Activated CD4-positive, alpha-beta T cell treated with anti-CD3 and anti-CD28 coated beads for 24 hours (primary cell): ENCODE measurements at regions not wholly inside any gene's neighbourhood (a gene's known extent, or its start where the extent isn't known, plus 50 kb on each side); places are given as distances from the start of the nearest gene placed in this dataset.

ENCODE experiments used
- DNase-seq, 2 donors: peaks; one replicate each; pipeline ENCODE4 v3.0.0-alpha.2; 2020; ENCODE audit warnings: low read depth in 2 of 2

- DNase-seq = no peak
These were observed 1166.8 kb downstream of the ADGRL3 start for GRCh38 chr4:62366939-62367338.

GRCh38 chr4:62360156-62360545, 1160.0 kb downstream of the ADGRL3 start:
- no peak for DNase-seq

GRCh38 chr4:62359441-62360155, 1159.5 kb downstream of the ADGRL3 start:
- no peak for DNase-seq

GRCh38 chr4:62344915-62345314, 1144.8 kb downstream of the ADGRL3 start:
- DNase-seq = no peak

- no peak for DNase-seq
These were observed 1144.3 kb downstream of the ADGRL3 start for GRCh38 chr4:62344474-62344873.

GRCh38 chr4:62342346-62342745, 1142.2 kb downstream of the ADGRL3 start:
- no peak for DNase-seq

- DNase-seq = no peak
These were observed 1128.4 kb downstream of the ADGRL3 start for GRCh38 chr4:62328526-62328925.

GRCh38 chr4:62327612-62328297, 1127.6 kb downstream of the ADGRL3 start:
- no peak for DNase-seq

- DNase-seq = no peak
These were observed 1124.1 kb downstream of the ADGRL3 start for GRCh38 chr4:62324215-62324614.

GRCh38 chr4:62320612-62321011, 1120.5 kb downstream of the ADGRL3 start:
- DNase-seq = no peak

- DNase-seq = no peak
These were observed 1102.6 kb downstream of the ADGRL3 start for GRCh38 chr4:62302710-62303109.

GRCh38 chr4:62301500-62301899, 1101.4 kb downstream of the ADGRL3 start:
- DNase-seq = no peak

- DNase-seq = no peak
These were observed 1093.4 kb downstream of the ADGRL3 start for GRCh38 chr4:62293551-62293950.

- DNase-seq = no peak
These were observed 1092.8 kb downstream of the ADGRL3 start for GRCh38 chr4:62292911-62293310.

- no peak for DNase-seq
These were observed 1088.8 kb downstream of the ADGRL3 start for GRCh38 chr4:62288808-62289541.

GRCh38 chr4:62285026-62285425, 1084.9 kb downstream of the ADGRL3 start:
- no peak for DNase-seq

- DNase-seq = no peak
These were observed 1079.6 kb downstream of the ADGRL3 start for GRCh38 chr4:62279689-62280088.

GRCh38 chr4:62275470-62275869, 1075.3 kb downstream of the ADGRL3 start:
- no peak for DNase-seq

- DNase-seq = no peak
These were observed 1074.7 kb downstream of the ADGRL3 start for GRCh38 chr4:62274782-62275181.

GRCh38 chr4:62271107-62271506, 1071.0 kb downstream of the ADGRL3 start:
- DNase-seq = no peak

GRCh38 chr4:62269918-62270317, 1069.8 kb downstream of the ADGRL3 start:
- no peak for DNase-seq

- no peak for DNase-seq
These were observed 1063.3 kb downstream of the ADGRL3 start for GRCh38 chr4:62263454-62263853.

GRCh38 chr4:62262676-62263075, 1062.5 kb downstream of the ADGRL3 start:
- DNase-seq = no peak
